ENCODE measurements at regions not wholly inside any gene's neighbourhood (a gene's known extent, or its start where the extent isn't known, plus 50 kb on each side); places are given as distances from the start of the nearest gene placed in this dataset.

DNA sequence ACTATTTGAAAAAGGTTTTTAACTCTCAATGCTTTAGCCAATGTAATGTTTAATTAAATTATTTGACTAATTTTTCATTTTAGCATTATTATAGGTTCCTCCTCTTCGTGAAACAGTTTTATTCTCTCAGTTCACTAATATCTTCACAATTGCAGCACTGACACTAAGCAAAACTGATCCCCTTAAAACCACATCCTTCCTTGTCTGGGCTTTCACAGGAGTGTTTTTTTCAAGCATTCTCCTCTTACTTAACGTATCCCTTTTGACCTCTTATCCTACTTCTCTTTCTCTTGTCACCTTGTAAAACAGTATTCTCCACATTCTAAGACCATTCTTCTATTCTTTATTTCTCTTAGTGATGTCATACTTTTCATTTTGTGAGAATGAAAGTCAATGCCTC, 112.8 kb downstream of the DSC3 start:
- no peak overlapping the region for H3K4me3 ChIP-seq (ENCODE audit: low read depth, low read length)

DNA sequence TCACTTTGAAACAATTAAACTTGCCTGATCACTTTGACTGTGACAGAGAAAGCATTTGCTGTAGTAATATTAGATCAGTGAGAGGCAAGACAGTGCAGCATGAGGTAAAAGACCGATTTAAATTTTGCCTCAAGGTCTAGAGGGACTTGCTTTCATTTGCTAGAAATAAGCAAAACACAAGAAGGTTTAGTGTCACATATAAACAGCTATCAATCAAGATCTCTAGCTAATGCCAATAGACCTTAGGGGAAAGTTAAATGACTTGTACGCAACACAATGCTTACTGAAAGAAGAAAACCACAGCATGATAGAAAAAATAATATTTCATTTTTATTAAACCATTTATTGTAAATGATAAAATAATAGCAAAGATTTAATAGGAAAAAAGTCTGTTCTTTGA, 113.5 kb downstream of the DSC3 start:
- no peak overlapping the region for H3K4me3 ChIP-seq (ENCODE audit: low read depth, low read length)

DNA sequence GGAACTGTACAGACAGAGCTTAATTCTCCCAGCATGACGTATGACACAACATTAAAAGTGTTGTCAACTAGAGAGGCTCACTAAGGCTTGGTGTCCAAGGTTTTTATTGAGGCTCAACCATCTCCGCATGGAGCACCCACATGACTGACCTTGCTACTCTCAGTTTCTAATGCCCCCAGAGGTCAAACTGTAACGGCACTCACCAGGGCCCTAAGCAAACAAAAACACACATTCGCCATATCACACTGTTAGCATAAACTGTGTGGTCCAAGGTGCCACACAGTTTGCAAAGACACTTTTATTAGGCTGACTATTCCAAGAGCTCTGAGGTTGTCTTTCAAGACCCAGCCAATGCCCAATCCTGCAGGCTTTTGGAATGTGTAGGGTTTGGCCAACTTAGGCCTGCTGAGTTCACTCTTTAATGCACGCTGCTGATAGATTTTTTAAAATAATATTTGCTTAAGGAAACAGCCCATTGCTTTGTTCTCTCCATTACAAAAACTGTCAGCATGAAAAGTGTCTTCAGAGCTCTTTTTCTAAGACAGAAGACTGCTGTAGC, 114.9 kb downstream of the DSC3 start:
- no peak overlapping the region for H3K4me3 ChIP-seq (ENCODE audit: low read depth, low read length)

- H3K4me3 ChIP-seq (ENCODE audit: low read depth, low read length), result no peak overlapping the region
Measured at GRCh38 chr18:30927042-30927441, 115.5 kb downstream of the DSC3 start.

GRCh38 chr18:30925795-30926194, 116.7 kb downstream of the DSC3 start:
- H3K4me3 ChIP-seq (ENCODE audit: low read depth, low read length), result no peak overlapping the region

- no peak overlapping the region for H3K4me3 ChIP-seq (ENCODE audit: low read depth, low read length)
Measured at GRCh38 chr18:30920757-30921156, 121.8 kb downstream of the DSC3 start.

- no peak overlapping the region for H3K4me3 ChIP-seq (ENCODE audit: low read depth, low read length)
Measured at GRCh38 chr18:30920351-30920750, 122.2 kb downstream of the DSC3 start.

DNA sequence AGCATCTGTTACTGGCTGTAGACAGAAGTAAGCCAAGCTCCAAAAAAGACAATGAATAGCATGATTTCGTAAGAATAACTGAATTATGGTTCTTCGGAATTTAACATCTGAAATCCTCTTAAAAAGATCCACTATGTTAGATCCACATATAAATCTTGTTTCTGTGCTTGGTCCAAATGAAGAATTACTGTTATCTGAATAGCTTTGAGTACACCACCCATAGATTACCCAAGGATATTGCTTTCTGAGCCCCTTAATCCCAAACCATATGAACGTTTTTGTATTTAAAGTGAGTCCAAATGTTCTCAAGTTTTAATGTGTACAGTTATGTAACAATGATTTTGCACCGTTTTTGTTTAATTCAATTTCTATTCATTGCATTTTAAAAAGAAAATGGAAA, 124.9 kb downstream of the DSC3 start:
- no peak overlapping the region for H3K4me3 ChIP-seq (ENCODE audit: low read depth, low read length)

DNA sequence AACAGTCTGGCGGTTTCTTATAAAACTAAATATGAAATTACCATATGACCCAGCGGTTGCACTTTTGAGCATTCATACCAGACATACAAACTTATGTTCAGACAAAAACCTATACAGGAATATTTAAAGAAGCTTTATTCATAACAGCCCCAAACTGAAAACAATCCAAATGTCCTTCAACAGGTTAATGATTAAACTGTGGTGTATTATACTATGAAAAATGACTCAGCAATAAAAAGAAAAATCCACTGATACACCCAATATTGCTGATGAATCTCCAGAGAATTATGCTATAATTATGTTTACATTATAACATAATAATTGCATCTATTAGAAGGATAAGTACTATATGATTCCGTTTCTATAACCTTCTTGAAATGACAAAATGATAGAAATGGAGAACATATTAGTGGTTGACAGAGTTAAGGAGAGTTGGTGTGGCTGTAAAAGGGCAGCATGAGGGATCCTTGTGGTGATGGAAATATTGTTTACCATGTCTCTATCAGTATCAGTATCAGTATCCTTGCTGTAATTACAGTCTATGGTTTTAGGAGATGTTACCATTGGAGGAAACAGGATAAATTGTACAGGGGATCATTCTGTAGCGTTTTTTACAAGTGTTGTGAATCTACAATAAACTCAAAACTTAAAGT, 127.1 kb downstream of the DSC3 start:
- no peak overlapping the region for H3K4me3 ChIP-seq (ENCODE audit: low read depth, low read length)

DNA sequence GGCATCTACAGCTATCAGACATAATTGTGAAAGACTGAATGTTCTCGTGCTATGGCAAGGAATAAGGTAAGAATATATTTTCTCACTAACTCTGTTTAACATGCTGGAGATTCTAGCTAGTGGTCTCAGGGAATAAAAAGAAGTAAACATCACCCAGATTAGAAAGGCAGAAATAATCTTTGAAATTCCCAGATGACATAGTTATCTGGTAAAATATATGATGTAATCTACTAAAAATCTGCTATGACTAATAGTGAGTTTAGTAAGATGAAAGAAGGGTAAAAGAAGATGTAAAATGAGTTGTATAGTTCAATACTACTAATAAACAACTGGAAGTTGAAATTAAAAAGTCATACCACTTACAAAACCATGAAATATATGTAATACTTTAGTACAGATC, 134.2 kb downstream of the DSC3 start:
- no peak overlapping the region for H3K4me3 ChIP-seq (ENCODE audit: low read depth, low read length)

GRCh38 chr18:30903566-30903965, 139.0 kb downstream of the DSC3 start:
- H3K4me3 ChIP-seq (ENCODE audit: low read depth, low read length), result no peak overlapping the region

- H3K4me3 ChIP-seq (ENCODE audit: low read depth, low read length), result no peak overlapping the region
Measured at GRCh38 chr18:30889519-30890301, 152.8 kb downstream of the DSC3 start.

DNA sequence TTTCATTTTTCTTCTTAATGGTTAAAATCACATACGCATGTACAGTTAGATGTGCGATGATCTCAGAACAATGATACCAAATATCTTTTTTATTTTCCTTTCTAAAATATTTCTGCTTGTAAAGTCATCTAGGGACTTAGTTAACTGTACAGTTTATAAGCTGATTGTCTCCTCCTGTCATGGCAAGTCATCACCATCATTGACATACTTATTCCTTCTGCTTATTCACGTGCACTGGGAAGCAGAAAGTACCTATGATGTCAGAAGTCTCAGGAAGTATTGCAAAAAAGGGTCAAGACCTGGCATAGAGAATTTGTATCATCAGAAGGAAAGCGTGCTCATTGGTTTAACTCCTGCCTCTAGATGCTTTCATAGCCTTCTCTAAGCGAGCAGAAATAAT, 154.2 kb downstream of the DSC3 start:
- H3K4me3 ChIP-seq (ENCODE audit: low read depth, low read length), result no peak overlapping the region

DNA sequence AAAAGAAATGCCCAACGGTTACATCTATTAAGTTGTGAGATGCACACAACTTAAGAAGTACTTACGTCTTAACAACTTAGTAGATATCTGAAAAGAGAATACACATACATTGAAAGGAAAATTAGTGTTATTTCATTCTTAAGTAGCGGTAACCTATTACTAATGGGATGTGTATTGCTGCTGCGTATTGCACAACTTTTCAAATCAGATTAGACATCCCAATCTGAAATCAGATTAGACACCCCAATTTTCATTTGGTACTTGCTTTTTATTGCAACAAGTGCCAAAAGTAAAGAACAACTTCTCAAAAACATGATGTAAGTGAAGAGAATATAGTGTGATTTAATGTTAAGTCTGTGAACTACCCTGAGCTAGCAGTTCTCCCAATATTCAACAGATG, 155.5 kb downstream of the DSC3 start:
- H3K4me3 ChIP-seq (ENCODE audit: low read depth, low read length), result no peak overlapping the region

- H3K4me3 ChIP-seq (ENCODE audit: low read depth, low read length), result no peak overlapping the region
Measured at GRCh38 chr18:30870466-30870865, 172.1 kb downstream of the DSC3 start.

DNA sequence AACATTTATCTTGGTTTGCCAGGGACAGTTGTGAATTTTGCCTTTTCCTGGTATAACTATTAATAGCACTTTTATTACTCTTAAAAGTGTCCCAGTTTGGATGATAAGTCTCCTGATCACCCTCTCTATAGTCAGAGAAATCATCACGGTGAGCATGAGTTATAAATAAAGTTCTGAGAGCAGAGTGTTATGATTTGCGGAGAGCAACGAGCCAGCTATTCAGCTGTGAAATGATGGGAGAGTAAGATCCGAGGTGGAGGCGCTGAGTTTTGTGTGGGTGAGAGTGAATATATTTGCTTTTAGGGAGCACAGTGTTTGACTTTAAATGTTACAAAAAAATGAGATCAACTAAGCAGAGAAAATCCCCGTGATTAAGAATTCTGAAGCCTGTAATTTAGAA, 179.6 kb downstream of the DSC3 start:
- no peak overlapping the region for H3K4me3 ChIP-seq (ENCODE audit: low read depth, low read length)

- no peak overlapping the region for H3K4me3 ChIP-seq (ENCODE audit: low read depth, low read length)
Measured at GRCh38 chr18:30860741-30861140, 181.8 kb downstream of the DSC3 start.

DNA sequence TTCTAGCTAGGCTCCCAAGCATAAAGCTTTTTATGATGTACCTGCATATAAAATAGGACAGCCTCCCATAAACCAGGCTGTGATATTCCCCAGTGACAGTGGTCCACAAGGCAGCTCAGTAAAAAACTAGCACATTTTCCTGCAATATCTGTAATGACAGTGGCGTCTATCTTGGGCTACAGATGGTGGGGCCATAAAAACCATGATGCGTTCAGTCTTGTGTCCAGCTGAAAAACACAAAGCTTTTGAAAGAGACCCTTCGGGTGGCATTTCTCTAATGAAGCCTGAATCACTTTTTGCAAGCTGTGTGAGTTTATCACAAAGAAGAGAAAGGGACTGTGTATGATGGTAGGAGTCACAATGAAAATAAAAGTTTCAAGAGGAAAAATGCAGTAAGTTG, 183.5 kb downstream of the DSC3 start:
- H3K4me3 ChIP-seq (ENCODE audit: low read depth, low read length), result no peak overlapping the region

DNA sequence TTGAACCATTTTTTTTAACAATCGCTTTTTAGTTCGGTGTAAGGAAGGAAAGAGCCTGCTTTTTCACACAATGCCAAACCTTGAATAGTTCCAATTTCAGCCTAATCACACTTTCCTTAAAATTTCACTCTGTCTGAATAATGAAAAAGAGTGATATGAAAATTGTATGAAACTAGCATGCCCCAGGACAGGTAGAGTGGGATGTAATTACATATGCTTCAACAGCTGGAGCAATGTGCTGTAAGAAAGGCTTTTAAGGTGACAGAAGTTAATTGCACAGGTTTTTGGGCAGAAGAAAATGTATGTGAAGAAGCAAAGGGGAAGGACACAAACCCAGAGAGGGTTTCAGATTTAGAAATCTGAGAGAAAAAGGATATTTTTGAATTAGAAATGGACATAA, 184.0 kb downstream of the DSC3 start:
- no peak overlapping the region for H3K4me3 ChIP-seq (ENCODE audit: low read depth, low read length)

- no peak overlapping the region for H3K4me3 ChIP-seq (ENCODE audit: low read depth, low read length)
Measured at GRCh38 chr18:30855762-30856161, 186.8 kb downstream of the DSC3 start.

DNA sequence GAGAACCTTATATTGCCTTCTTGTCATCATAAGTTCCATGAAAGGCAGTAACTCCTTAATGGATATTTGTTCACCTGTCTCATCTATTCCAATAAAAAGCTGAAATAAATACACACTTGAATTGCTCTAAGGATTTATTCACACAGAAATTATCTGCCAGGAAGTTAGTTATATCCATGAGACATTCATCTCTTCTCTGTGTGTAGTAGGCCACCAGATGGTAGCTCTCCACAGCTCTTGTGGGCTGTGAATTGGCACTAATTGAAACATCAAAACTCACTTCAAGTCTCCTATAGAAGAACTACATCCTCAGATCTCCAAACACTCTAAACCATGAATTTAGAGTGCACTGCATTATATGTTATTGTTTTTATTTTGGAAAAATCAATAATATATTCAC, 189.6 kb downstream of the DSC3 start:
- no peak overlapping the region for H3K4me3 ChIP-seq (ENCODE audit: low read depth, low read length)

GRCh38 chr18:30852541-30852940, 190.0 kb downstream of the DSC3 start:
- no peak overlapping the region for H3K4me3 ChIP-seq (ENCODE audit: low read depth, low read length)

Measured in iPS-11a (cell line).